B cell (primary cell): ENCODE measurements at regions not wholly inside any gene's neighbourhood (a gene's known extent, or its start where the extent isn't known, plus 50 kb on each side); places are given as distances from the start of the nearest gene placed in this dataset.

Source experiments
- ATAC-seq: fragments of 200-7000 bp; cut with Tn5 transposase; one replicate; pipeline ENCODE4 v1.10.0; 2021; ENCODE audit warnings: low read depth, mild to moderate bottlenecking, moderate number of reproducible peaks, moderate library complexity
- CTCF ChIA-PET: fragments of 350-600 bp; sonication (Branson Sonifier 250); formaldehyde crosslinking; loops from one replicate; lab custom pipeline; 2021; ENCODE audit warnings: antibody characterized with exemption, inconsistent platforms; lab: Charles Lee
- POLR2A ChIA-PET: fragments of 350-600 bp; sonication (Branson Sonifier 250); formaldehyde crosslinking; loops from one replicate; lab custom pipeline; 2021; ENCODE audit warnings: antibody characterized with exemption; lab: Charles Lee
- DNase-seq: peaks from one replicate; pipeline ENCODE4 v3.0.0; 2013
- H2AFZ ChIP-seq: 2 replicates; pipeline ENCODE4 v1.6.1; 2012; ENCODE audit warnings: mild to moderate bottlenecking, low read depth, low read length; ENCODE audit not compliant: insufficient read depth, poor library complexity, severe bottlenecking
- H3K27ac ChIP-seq, 2 donors: 1 replicate in 1 of 2; 2 replicates in 1 of 2; pipeline ENCODE4 v1.5.1; 2012 to 2013; ENCODE audit warnings: low read length in 2 of 2, mild to moderate bottlenecking in 2 of 2, moderate library complexity in 1 of 2
- H3K27me3 ChIP-seq, 4 experiments: fragments of 200-600 bp in 1 of 4; sonication (generic) in 1 of 4; replicated peaks in 1 of 4; 1 replicate in 2 of 4; 2 replicates in 2 of 4; pipeline versions ENCODE4 v1.6.1 to v1.7.0; 2013 to 2016; ENCODE audit warnings: low read length in 3 of 4, mild to moderate bottlenecking in 2 of 4, mixed read lengths in 1 of 4, moderate library complexity in 1 of 4; ENCODE audit not compliant: insufficient read depth in 4 of 4, control insufficient read depth in 3 of 4; ENCODE audit errors: control extremely low read depth in 1 of 4
- H3K36me3 ChIP-seq, 2 experiments: replicated peaks in 1 of 2; 1 replicate in 1 of 2; 2 replicates in 1 of 2; pipeline versions ENCODE4 v1.6.1 to v1.7.1; 2013; ENCODE audit warnings: low read length in 1 of 2; ENCODE audit not compliant: insufficient read depth in 2 of 2, control insufficient read depth in 1 of 2; ENCODE audit errors: control extremely low read depth in 1 of 2, extremely low read depth in 1 of 2
- H3K4me1 ChIP-seq, 2 donors: fragments of 200-600 bp in 1 of 2; sonication (generic) in 1 of 2; 1 replicate in 1 of 2; 2 replicates in 1 of 2; pipeline versions ENCODE4 v1.5.1 to v1.6.1; 2013 to 2017; ENCODE audit warnings: low read length in 2 of 2; ENCODE audit not compliant: control insufficient read depth in 2 of 2, insufficient read depth in 2 of 2
- H3K4me2 ChIP-seq: replicated peaks from 2 replicates; pipeline ENCODE3; 2012; ENCODE audit warnings: mild to moderate bottlenecking, low read depth, low read length; ENCODE audit not compliant: poor library complexity, severe bottlenecking
- H3K4me3 ChIP-seq, 5 experiments: fragments of 200-600 bp in 1 of 5; sonication (generic) in 1 of 5; 1 replicate in 3 of 5; 2 replicates in 2 of 5; pipeline versions ENCODE4 v1.5.1 to v1.7.0; 2011 to 2016; ENCODE audit warnings: low read length in 4 of 5, mild to moderate bottlenecking in 4 of 5, low read depth in 2 of 5, control low read depth in 1 of 5, moderate library complexity in 1 of 5; ENCODE audit not compliant: insufficient read depth in 1 of 5; ENCODE audit errors: control extremely low read depth in 1 of 5, extremely low read depth in 1 of 5
- H3K79me2 ChIP-seq: fragments of 200-600 bp; sonication (generic); one replicate; pipeline ENCODE4 v1.6.0; 2016; ENCODE audit warnings: low read length; ENCODE audit not compliant: control insufficient read depth, insufficient read depth
- H3K9ac ChIP-seq: fragments of 200-600 bp; sonication (generic); 2 replicates; pipeline ENCODE4 v1.6.1; 2017; ENCODE audit warnings: mild to moderate bottlenecking, low read length, moderate library complexity
- H3K9me3 ChIP-seq, 3 donors: one replicate each; pipeline versions ENCODE4 v1.6.1 to v1.7.1; 2013; ENCODE audit warnings: low read length in 2 of 3; ENCODE audit not compliant: control insufficient read depth in 2 of 3, insufficient read depth in 1 of 3; ENCODE audit errors: control extremely low read depth in 1 of 3
- H4K20me1 ChIP-seq: 2 replicates; pipeline ENCODE4 v1.6.0; 2012; ENCODE audit warnings: mild to moderate bottlenecking, low read length; ENCODE audit not compliant: insufficient read depth, control insufficient read depth, poor library complexity, severe bottlenecking
- H3K27ac Mint-ChIP-seq: one replicate; pipeline ENCODE4 v1.8.0; 2021; ENCODE audit warnings: mixed read lengths
- H3K27me3 Mint-ChIP-seq: one replicate; pipeline ENCODE4 v1.8.0; 2021; ENCODE audit warnings: mixed read lengths
- H3K4me1 Mint-ChIP-seq: one replicate; pipeline ENCODE4 v1.8.0; 2021; ENCODE audit warnings: mixed read lengths
- H3K4me3 Mint-ChIP-seq: one replicate; pipeline ENCODE4 v1.8.0; 2021; ENCODE audit warnings: mixed read lengths
- H3K9me3 Mint-ChIP-seq: one replicate; pipeline ENCODE4 v1.8.0; 2022; ENCODE audit warnings: mixed read lengths; ENCODE audit not compliant: insufficient read depth
- CTCF ChIP-seq: fragments of 200-600 bp; IDR thresholded peaks from one replicate; pipeline ENCODE4 v1.8.0; 2022; ENCODE audit warnings: antibody characterized with exemption, mild to moderate bottlenecking
- EZH2 ChIP-seq: IDR thresholded peaks from 2 replicates; pipeline ENCODE4 v1.6.1; 2012; ENCODE audit warnings: borderline replicate concordance, low read depth, mild to moderate bottlenecking, moderate library complexity, low read length; ENCODE audit not compliant: insufficient read depth, poor library complexity, severe bottlenecking
- WGBS: methylation state at CpG from one replicate; pipeline ENCODE4 v1.1.5; 2013; ENCODE audit warnings: missing lambda C conversion rate; ENCODE audit not compliant: insufficient coverage; 5-methylcytosine and 5-hydroxymethylcytosine counted together
- intact Hi-C: fragments of 100-400 bp; cut with micrococcal nuclease; formaldehyde crosslinking; loops from one replicate; pipeline ENCODE4 v1.10.0; 2022

DNA sequence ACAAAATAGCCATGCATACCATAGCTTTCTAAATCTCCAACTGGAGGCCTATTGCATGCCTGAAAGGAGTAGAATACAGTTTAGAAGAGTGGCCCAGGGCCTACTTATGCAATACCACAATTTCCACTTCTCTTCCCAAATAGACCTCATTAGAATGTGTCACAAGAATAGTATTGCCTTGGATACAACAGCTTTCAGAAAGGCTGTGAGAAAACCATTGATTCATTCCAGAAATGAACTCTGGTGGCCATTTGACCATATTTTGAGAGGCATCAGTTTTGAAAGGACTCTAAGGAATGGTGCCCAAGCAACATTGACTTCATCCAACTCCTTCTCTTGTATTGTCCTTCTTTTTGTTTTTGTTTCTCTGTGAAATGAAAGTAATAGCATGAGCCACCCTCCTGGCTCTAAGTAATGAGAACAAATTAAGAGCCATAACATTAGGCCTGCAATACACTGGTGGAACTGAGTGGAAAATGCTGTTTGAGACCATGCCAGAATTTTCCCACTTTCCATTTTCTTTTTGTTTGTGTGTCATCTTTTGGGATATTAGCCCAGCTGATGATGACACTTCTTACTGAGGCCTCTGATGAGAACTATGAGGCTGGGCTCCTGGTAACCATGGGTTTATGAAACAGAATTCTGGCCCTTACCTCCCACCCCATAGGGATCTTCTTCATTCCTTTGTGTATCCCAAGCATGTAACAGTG, 90.2 kb downstream of the TMEM174 start:
- H3K27ac Mint-ChIP-seq, result no peak overlapping the region
- no peak for ATAC-seq

DNA sequence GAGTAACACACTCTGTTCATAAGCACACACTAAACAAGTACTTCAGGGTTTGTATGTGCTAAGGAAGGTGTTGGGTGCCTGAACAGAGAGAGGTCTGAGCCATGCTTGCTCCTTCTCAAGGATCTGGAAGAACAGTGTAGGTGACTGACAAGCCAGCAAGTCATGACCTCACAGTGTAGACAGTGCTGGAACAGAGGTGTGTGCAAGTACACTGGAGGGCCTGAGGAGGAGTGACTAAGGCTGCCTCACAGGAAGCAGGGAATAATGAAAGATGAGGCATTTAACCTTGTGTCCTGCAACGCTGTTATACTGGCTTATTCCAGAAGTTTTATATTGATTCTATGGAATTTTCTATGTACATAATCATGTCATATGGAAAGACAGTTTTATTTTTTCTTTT, 83.9 kb downstream of the TMEM174 start:
- Mint-ChIP-seq H3K9me3 (peaks cover 5% of the 10 kb centered on the region), H3K4me3 (no peak overlapping the region), H3K27me3 (peaks cover 40% of the 10 kb centered on the region), H3K27ac (no peak overlapping the region), H3K4me1 (no peaks in the 10 kb centered on the region)
- Histone ChIP-seq H3K36me3 (no peaks in the 10 kb centered on the region), H3K9me3 (no peaks in the 10 kb centered on the region), H3K9ac (no peak overlapping the region), H2AFZ (no peak overlapping the region), H3K27me3 (peaks cover 0 to 7% (median 2%) of the 10 kb centered on the region in 4 experiments), H3K4me2 (no peak overlapping the region), H3K4me3 (no peak overlapping the region), H3K27ac (no peak overlapping the region), H3K4me1 (no peaks in the 10 kb centered on the region), H4K20me1 (no peaks in the 10 kb centered on the region), H3K79me2 (no peaks in the 10 kb centered on the region)
- intact Hi-C loops, result no loop called here
- ATAC-seq (no peak), DNase-seq (no peak)
- WGBS, result no CpG with 5 or more reads among the region's 1 CpG
- CTCF ChIA-PET, result no interaction called here
- POLR2A ChIA-PET, result no interaction called here
- TF ChIP-seq CTCF, result no peak
- no peak for TF ChIP-seq EZH2

More for the DNA sequence above, 90.2 kb downstream of the TMEM174 start:
- Mint-ChIP-seq H3K9me3 (no peaks in the 10 kb centered on the region), H3K27me3 (peaks cover 14% of the 10 kb centered on the region), H3K4me1 (no peaks in the 10 kb centered on the region), H3K4me3 (no peak overlapping the region)
- CTCF ChIA-PET, result no interaction called here
- Histone ChIP-seq H3K9ac (no peak overlapping the region), H3K4me3 (no peak overlapping the region), H3K27me3 (peaks cover 0 to 3% (median 2%) of the 10 kb centered on the region in 4 experiments), H3K4me1 (no peaks in the 10 kb centered on the region), H3K4me2 (no peak overlapping the region), H3K9me3 (no peaks in the 10 kb centered on the region), H4K20me1 (no peaks in the 10 kb centered on the region), H3K36me3 (no peaks in the 10 kb centered on the region), H3K79me2 (no peaks in the 10 kb centered on the region), H2AFZ (no peak overlapping the region), H3K27ac (no peak overlapping the region)
- no peak for DNase-seq
- POLR2A ChIA-PET, result no interaction called here
- TF ChIP-seq CTCF, result no peak
- intact Hi-C loops, result no loop called here
